Thoracic aorta (tissue), 2 donors: ENCODE measurements at regions not wholly inside any gene's neighbourhood (a gene's known extent, or its start where the extent isn't known, plus 50 kb on each side); places are given as distances from the start of the nearest gene placed in this dataset.

Experiments used
- ATAC-seq: fragments of 150-250 bp; one replicate; pipeline ENCODE4 v1.8.0; 2017; ENCODE audit warnings: low read depth; ENCODE audit not compliant: insufficient number of reproducible peaks, low FRiP score
- DNase-seq: peaks from one replicate; pipeline ENCODE4 v3.0.0-alpha.2; 2020; ENCODE audit warnings: low spot score
- H3K27ac ChIP-seq, 2 donors: fragments of 200-600 bp; sonication (generic); 1 replicate in 1 of 2; 2 replicates in 1 of 2; pipeline ENCODE4 v1.5.1; 2016; ENCODE audit warnings: mild to moderate bottlenecking in 2 of 2, moderate library complexity in 2 of 2
- H3K27me3 ChIP-seq: fragments of 200-600 bp; sonication (generic); replicated peaks from 2 replicates; pipeline ENCODE4 v1.6.0; 2016; ENCODE audit warnings: mild to moderate bottlenecking; ENCODE audit not compliant: insufficient read depth
- H3K36me3 ChIP-seq: fragments of 200-600 bp; sonication (generic); one replicate; pipeline ENCODE4 v1.5.1; 2016
- H3K4me1 ChIP-seq, 2 donors: fragments of 200-600 bp; sonication (generic); 1 replicate in 1 of 2; 2 replicates in 1 of 2; pipeline versions ENCODE4 v1.5.1 to v1.6.0; 2016; ENCODE audit warnings: low read depth in 2 of 2, mild to moderate bottlenecking in 1 of 2; ENCODE audit not compliant: control insufficient read depth in 1 of 2
- H3K4me3 ChIP-seq: fragments of 200-600 bp; sonication (generic); 2 replicates; pipeline ENCODE4 v1.5.1; 2016; ENCODE audit warnings: mild to moderate bottlenecking
- H3K9me3 ChIP-seq: fragments of 200-600 bp; sonication (generic); 2 replicates; pipeline ENCODE4 v1.5.1; 2016
- CTCF ChIP-seq: fragments of 200-600 bp; sonication (generic); IDR thresholded peaks from one replicate; pipeline ENCODE4 v1.5.1; 2019; ENCODE audit warnings: antibody characterized with exemption

- Histone ChIP-seq H3K27ac (no peak overlapping the region), H3K36me3 (no peaks in the 10 kb centered on the region), H3K27me3 (no peaks in the 10 kb centered on the region), H3K4me1 (no peaks in the 10 kb centered on the region), H3K9me3 (no peaks in the 10 kb centered on the region), H3K4me3 (no peak overlapping the region)
- ATAC-seq (no peak), DNase-seq (no peak)
- TF ChIP-seq CTCF: no peak
These were observed 86.9 kb upstream of the SEMA3A start for GRCh38 chr7:84281518-84281917.

GRCh38 chr7:84277628-84278224 lies 83.1 kb upstream of the SEMA3A start:
- DNase-seq: no peak
- Histone ChIP-seq H3K4me3 (no peak overlapping the region), H3K9me3 (no peaks in the 10 kb centered on the region), H3K36me3 (no peaks in the 10 kb centered on the region), H3K27me3 (no peaks in the 10 kb centered on the region), H3K27ac (no peak overlapping the region), H3K4me1 (no peaks in the 10 kb centered on the region)
- no peak for ATAC-seq
- TF ChIP-seq CTCF: no peak

GRCh38 chr7:84274029-84274638 lies 79.5 kb upstream of the SEMA3A start:
- H3K9me3 ChIP-seq: no peaks in the 10 kb centered on the region
- TF ChIP-seq CTCF: no peak
- DNase-seq (no peak), ATAC-seq (no peak)
- H3K4me1 ChIP-seq: no peaks in the 10 kb centered on the region
- no peak overlapping the region for H3K27ac ChIP-seq
- no peaks in the 10 kb centered on the region for H3K27me3 ChIP-seq
- no peak overlapping the region for H3K4me3 ChIP-seq
- no peaks in the 10 kb centered on the region for H3K36me3 ChIP-seq

- no peaks in the 10 kb centered on the region for H3K9me3 ChIP-seq
- ATAC-seq: no peak
- H3K36me3 ChIP-seq: no peaks in the 10 kb centered on the region
- DNase-seq: no peak
- no peak overlapping the region for H3K27ac ChIP-seq
- TF ChIP-seq CTCF: no peak
- H3K4me1 ChIP-seq: no peaks in the 10 kb centered on the region
- H3K4me3 ChIP-seq: no peak overlapping the region
- no peaks in the 10 kb centered on the region for H3K27me3 ChIP-seq
These were observed 77.0 kb upstream of the SEMA3A start for GRCh38 chr7:84271543-84271942.

- Histone ChIP-seq H3K27me3 (no peaks in the 10 kb centered on the region), H3K36me3 (no peaks in the 10 kb centered on the region), H3K9me3 (no peaks in the 10 kb centered on the region), H3K4me3 (no peak overlapping the region), H3K4me1 (no peaks in the 10 kb centered on the region), H3K27ac (no peak overlapping the region)
- no peak for DNase-seq
- no peak for TF ChIP-seq CTCF
- no peak for ATAC-seq
These were observed 69.8 kb upstream of the SEMA3A start for GRCh38 chr7:84264396-84264795.
